HG03442 (cell line): ENCODE measurements at regions not wholly inside any gene's neighbourhood (a gene's known extent, or its start where the extent isn't known, plus 50 kb on each side); places are given as distances from the start of the nearest gene placed in this dataset.

Experiments used
- ATAC-seq: cut with Tn5 transposase; IDR thresholded peaks from one replicate; pipeline ENCODE4 v1.9.1; 2021; ENCODE audit warnings: mild to moderate bottlenecking, moderate library complexity; ENCODE audit not compliant: unreplicated experiment

DNA sequence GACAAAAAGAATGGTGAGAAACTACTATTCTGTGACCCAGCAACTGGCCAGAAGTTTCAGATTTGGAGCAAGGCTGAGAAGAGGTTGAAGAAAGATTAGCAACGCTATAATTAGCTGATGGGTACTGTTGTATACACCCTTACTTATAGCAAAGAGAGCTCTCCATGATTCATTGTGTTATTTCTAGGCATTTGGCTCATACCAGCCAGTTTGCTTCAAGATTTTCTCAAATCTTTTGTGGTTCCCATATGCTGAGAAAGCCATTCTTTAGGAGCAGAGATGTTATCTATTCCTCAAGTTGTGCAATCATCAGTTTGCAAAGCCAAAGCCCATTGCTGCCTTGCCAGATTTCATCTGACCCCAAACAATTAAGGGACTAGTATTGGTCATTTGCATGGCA, 179.4 kb downstream of the ETS1 start:
- ATAC-seq, result no peak

DNA sequence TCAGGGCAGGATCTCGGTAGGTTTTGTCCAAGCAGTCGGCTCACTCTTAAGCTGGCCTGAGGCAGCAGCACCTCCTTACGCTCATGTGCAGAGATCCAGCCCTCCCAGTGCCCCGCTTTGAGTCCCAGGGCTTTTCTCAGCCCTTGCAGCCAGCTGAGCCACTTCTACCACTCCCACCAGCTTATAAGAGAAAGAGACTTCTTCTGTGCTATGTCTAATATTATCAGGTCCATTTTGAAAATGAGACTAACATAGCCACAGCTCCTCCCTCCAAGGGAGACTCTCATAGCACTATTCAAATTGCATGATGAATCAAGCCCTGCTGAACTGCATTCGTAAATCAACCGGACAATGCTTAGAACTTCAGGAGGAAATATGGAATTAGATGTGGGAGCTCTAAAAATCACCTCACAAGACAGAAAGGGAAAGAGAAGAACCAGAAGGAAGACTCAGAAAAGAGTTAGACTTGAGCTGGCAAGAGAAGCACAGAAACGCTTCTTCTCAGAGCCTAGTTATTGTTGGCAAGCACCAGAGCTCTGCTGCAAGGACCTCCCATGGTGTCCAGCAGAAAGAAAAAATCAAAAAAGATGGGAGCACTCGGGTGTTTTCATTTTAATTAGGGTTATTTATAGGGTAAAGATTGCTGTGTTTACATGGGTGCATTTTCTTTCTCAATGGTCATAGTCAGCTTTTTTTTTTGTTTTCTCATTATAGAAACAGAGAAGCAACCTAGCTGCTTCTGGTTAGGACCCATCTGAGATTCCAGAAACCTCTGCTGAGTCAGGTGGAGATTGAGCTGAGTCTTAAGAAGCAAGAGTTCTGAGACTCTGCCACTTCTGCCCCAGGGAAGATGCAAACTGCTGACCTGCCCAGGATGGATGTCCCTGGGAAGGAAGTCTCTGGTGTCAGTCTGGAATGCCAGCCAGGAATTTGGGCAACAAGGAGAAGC, 181.4 kb downstream of the ETS1 start:
- peak; percentile 62 for ATAC-seq

DNA sequence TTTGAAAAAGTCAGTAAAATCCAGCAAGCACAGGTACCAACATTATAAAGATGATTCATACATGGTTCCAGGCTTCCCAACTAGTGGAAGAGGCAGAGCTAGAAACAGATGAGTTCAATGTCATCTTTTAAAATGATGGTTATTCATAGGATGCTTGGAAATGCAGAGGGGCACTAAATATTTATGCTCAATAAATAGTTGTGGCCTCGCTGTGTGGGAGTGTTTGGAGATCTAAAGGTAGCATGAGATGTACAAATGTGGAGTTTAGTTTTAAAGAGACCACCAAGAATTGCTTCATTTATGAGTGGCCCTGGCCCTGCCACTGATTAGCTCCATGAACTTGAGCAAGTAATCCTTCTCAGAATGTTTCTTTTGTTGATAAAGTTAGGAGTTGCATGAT, 182.2 kb downstream of the ETS1 start:
- no peak for ATAC-seq

DNA sequence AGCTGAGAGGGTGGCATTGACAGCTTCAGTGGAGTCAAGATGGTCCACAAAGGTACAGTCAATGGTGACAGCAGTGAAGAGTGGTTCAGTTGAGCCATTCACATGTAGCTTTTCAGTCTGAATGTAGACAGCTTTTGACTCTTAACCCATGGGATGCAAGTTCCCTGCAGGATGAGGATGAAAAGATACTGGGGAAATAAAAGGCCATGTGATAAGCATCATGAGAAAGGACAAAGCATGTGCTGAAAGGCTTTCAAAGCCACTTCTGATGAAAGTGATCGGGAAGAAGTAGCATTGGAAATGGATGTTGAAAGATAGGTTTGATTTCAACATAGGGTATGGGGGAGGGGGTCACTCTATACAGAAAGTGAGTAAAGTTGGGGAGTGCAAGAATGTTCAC, 182.9 kb downstream of the ETS1 start:
- ATAC-seq, result no peak

DNA sequence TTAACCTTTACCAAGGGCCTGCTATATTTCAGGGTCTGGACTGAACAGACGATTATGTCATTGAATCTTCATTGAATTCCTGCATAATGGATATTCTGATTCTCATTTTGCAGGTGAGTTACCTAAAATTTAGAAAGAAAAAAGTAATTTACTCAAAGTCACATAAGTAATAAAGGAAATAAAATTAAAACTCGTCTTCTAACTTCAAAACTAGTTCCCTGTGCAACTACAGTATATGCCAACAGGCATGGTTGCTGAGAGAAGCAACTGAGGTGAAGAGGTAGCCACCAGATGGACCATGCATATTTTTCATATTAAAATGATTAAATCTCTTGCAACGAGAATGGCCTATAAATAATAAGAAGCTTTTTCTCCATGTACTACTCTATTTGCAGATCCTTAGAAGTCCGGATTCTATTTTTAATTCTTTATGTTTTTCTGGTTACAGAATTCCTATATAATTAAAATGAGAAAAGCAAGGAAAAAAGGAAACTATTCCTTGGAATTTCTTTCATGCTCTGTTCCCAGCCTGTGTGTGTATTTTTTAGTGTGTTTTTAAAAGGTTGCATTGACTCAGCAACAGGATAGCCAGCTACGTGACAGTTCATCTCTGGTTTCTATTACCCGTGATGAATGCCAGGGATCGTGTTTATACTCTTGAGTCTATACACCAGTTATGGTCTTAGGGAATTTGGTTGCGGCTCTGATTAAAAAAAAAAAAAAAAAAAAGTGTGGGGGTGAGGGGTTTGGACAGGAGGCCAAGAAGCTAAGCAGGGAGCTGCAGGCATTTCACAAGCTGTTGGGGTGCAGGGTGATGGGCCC, 186.8 kb downstream of the ETS1 start:
- ATAC-seq, result no peak

DNA sequence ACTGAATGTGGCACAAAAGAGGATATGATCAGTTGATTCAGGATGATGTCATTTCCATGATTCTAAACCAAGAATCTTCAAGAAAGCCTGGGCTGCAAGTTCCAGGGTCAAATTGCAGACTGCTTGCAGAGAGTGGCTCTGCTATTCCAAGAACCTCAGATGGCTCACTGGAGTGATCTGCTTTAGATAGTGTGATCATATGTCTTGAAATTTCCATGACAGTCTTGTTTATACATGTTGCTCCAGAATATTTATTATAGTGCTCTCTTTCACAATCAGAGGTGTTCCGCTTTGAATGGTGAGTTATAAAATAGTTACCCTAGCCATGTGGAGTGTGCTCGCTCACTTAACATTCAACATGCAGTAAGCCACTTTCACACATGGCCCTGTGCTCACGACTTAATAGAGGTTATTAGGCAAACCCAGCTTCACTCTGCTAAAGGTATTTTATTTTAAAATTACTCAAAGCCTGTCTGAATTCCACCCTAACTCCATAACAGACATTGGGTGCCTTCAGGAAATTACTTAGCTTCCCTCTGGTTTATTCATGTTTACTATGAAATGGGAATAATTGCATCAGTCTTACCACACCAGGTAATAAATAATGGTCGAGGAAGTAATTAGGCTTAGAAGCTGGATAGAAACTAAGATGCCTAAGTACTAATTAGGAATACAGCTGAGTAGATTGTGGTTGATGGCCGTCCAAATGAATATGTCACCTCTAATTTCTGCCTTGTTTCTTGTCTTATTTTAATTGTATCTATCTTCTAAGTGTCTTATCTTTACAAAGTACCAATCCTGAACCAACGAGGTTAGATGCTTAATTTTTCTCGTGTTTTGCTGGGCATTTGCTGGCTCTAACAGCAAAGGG, 187.9 kb downstream of the ETS1 start:
- ATAC-seq, result peak; percentile 39

DNA sequence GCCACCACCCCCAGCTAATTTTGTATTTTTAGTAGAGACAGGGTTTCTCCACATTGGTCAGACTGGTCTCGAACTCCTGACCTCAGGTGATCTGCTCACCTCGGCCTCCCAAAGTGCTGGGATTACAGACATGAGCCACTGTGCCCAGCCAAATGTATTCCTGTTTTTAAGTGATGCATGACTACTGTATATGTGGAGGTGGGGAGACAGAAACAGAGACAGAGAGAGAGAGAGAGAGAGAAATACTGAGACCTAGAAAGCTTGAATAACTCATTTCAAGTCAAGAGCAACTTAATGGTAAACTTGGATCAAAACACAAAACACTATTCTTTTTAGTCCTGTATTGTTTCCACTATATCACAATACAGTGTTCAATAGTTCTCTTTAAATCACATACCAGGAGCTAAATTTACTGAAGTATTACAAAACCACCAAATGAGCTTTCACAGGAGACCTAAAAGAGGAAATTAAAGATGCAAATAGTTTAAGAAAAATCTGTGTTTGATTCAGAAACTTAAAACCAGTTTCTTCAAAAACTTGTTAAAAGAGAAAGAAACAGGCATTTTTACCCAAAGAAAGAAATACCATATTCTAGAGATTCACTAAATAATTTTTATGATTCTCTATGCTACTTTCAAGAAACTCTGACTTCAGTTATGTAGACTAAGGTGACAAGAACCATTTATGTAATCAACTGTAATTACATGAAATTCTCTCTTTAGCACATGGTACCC, 188.7 kb downstream of the ETS1 start:
- peak; percentile 17 for ATAC-seq

DNA sequence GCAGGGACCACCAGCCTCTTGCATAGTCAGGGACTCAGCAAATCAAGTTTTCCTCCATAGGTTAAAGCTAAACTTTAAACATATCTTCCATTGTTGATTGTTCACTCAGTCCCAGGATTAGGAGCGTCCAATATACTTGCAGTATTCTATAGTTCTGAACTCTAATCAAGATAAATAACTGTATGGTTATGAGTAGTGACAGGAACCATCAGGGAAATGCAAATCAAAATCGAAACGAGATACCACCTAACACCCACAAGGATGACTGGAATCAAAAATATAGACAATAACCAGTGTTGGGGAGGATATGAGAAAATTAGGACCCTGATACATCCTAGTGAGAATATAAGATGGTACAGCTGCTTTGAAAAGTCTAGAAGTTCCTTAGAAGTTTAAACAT, 190.0 kb downstream of the ETS1 start:
- no peak for ATAC-seq

DNA sequence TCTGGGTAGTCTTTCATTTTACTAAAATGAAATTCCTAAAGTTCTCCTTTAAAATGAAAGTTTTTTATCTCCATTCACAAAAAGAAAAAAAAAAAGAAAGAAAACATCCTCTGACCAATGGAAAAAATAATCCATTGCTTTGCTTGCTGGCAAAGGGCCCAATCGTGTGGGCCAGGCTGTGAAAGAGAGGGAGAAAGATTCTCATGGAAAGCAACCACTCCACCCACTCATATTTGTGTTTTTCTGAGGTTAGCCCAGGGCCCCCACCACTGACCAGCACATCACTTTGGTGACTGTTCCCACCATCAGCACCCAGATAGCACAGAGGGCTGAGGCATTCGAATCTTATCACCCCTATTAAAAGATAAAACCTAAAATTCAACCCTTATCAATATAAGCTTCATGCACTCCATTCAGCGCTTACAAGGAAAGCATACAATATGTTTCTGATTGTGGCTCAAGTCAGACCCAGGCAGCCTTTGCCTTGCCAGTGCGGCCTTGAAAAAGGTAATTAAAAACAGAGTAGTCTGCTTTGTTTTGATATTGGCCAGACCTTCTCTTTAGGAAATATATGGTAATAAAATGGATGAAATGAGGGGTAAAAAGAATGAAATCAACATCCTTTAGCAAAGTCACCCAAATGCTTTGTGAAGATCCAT, 192.8 kb downstream of the ETS1 start:
- no peak for ATAC-seq

DNA sequence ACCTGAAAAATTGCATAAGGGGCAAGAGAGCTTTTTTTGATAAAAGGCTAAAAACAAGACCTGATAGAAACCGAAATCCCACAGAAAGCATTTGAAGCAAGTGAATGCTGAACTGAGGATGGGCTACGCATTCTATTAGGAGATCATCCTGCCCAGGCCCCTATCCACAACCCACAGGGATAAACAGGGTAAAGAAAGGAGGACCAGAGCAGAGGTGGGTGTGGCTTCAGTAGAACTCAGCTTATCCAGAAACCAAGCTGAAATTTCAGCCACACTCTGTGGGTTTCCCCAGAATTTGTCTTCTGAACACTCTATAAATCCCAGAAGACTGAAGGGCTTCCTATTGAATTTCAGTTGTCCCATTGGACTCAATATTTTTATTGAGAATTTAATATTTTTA, 195.1 kb downstream of the ETS1 start:
- no peak for ATAC-seq

DNA sequence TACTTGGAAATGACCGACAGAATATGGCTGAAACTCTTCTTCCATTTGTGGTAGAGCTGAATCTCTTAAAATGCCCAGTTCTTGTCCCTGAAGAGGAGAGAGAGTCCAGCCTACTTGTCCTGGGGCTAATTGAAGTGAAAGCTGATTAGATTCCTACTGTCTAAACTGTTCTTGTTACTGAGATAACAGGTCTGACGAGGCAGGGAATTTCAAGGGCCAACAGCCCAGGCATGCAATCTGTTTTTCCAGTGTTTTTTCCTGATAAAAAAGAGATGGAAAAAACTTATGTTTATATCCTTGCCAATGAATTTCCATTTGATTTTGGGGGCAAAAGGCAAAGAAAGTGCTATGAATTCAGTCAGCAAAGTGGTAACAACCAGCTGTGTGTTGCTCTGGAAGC, 195.5 kb downstream of the ETS1 start:
- no peak for ATAC-seq

DNA sequence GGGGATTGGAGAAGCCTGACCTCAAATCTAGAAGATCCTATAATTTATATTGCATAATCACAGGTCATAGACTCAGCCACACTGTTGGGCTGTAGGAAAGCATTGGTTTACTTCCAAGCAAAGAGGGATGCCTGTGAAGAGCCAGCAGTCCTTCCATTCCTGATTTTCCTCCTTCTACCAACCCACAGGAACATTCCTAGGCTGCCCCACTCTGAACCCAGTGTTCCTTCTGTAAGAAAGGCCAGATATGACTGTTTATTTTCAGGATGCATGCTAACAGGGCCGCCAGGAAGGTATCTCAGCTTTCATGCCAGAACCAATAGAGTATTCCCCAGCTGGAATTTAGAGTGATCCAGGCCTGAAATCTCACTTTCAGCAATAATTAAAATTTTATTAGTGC, 197.1 kb downstream of the ETS1 start:
- no peak for ATAC-seq

DNA sequence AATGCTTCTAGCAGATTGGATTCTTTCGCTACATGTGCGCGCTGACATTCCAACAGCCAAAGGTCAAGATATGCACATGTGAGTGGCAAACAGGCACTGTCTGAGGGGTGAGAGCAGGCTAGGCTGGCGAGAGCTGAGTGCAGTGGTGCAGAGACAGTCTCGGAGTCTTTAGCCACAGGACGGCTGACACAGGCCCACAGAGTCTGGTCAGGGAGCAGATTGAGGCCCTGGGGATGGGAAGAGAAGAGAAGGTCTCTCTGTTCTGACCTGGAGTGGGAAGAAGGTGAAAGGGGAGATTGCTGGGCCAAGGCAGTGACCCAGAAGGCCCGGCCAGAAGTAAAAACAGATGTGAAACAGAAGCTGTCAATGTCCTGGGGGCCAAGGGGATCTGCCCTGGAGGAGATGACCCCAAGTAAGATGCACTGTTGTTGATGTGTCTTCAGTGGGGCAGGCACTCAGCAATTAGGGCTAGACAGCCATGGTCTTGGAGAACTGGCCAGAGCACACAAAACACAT, 197.8 kb downstream of the ETS1 start:
- ATAC-seq, result no peak

DNA sequence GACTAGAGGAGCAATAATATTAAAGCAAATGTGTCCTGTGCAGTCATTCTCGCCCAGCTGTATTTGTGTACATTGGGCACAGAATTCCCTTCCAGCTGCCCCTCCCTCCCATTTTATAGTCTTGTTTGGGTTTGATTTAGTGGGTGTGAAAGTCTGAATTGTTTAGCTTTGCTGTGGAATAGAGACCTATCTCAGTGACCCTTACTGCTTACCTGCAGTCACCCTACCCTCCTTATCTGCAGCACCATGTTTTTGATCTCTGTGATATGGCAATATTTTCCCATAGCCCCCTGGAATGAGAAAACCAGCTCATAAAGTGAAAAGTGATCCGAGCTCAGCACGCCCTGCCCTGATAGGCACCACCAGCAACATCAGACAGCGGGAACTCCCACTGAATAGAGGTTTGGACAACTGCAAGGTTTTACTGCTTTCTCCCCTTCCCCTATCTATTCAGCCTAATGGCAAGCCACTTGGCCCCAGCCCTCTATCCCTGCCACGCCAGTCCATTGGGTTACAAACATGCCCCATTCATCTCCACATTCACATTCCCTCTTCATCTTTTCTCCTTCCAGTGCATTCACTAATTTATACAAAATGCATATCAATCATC, 199.0 kb downstream of the ETS1 start:
- ATAC-seq, result no peak

DNA sequence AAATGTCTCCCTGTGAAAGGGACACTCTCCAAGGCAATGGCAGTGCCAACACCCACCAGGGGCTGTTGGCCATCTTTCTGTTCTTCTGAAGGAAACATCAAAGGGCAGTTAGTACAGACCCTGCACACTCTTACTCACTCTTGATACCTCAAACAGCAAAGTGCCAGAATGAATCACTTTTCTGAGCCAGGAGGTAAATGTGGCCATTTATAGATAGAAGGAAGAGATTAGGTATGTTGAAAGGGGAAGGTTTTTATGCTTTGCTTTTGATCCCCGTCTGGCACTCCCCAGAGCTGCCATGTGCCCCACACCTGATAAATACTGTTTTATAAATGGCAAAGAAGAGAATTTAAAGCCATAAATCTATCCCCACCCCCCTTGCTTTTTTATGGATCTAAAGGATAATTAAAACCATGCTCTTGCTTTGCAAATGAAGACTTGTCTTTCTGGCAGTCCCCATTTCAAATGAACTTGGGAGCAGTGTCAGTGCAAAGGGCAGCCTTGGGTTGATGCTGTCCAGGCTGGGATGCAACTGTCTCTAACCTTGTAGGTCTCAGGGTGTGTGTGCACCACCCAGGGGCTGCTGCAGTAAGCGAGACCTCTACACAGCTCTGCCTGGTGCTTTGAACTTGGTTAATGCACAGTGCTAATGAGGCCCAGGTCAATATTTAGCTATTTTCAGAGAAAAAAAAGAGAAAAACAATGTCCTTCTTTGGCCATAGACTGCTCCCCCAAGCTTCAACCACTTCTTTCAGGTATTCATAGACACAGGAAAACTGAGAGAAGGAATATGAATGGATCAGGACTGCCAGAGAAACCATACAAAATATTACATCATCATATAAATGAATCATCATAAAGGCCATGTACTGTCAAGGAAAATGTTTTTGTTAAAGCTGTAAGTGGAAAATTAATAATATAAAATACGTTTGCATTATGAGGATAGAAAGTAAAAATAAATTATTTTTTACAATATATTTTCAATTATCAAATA, 207.5 kb downstream of the ETS1 start:
- ATAC-seq, result no peak

DNA sequence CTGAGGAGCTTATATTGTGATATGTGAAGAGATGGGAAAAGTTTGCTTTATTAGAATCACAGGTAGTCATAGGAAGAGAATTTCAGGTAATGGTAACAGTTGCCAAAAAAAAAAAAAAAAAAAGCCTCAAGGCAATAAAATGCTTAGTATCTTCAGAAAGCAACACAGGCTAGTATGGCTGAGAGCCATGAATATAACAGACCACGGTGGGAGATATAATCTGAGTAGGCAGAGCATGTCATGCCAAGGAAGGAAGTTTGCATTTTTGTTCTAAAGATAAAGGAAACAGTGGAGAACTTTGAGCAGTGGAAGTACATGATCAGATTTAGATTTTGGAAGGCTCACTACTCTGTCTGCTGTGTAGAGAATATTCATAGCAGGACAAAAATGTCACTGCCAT, 211.4 kb downstream of the ETS1 start:
- no peak for ATAC-seq

DNA sequence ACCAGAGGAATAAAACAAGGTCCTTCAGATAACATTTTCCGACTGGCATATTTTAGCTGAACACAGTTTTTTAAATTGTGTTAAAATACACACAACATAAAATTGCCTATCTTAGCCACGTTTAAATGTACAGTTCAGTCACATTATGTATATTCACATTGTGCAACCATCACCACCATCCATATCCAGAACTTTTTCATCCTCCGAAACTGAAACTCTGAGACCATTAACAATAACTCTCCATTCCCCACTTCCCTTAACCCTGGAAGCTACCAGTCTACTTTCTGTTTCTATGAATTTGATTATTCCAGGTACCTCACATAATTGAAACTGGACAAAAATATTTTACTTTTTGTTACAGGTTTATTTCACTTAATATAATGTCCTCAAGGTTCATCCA, 213.3 kb downstream of the ETS1 start:
- ATAC-seq, result no peak

DNA sequence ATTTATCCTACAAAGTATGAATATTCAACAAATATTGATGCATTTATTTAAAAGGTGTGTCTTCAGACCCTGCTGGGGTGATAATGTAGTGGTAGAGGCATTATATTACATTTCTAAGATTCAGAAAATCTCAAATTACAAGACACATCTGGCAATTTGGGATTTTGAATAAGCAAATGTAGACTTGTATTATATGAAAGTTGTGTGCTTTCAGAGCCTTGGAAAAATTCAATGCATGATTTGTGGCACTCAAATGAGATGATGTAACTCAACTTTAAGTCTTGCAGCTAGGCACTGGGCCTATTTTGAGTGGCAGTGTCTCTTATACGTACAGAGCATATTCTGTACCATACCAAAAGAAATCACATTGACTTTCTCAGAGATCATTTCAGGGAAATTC, 214.4 kb downstream of the ETS1 start:
- no peak for ATAC-seq
